HG03354 (cell line): ENCODE measurements at regions not wholly inside any gene's neighbourhood (a gene's known extent, or its start where the extent isn't known, plus 50 kb on each side); places are given as distances from the start of the nearest gene placed in this dataset.

ENCODE experiments used
- ATAC-seq: cut with Tn5 transposase; IDR thresholded peaks from one replicate; pipeline ENCODE4 v1.9.1; 2021; ENCODE audit warnings: mild to moderate bottlenecking; ENCODE audit not compliant: unreplicated experiment, poor library complexity, severe bottlenecking

- ATAC-seq: no peak
Observed at GRCh38 chr5:159854916-159855315, 61.4 kb upstream of the ADRA1B start.

GRCh38 chr5:159855476-159856191 is 60.6 kb upstream of the ADRA1B start:
- no peak for ATAC-seq

GRCh38 chr5:159858871-159859270 is 57.4 kb upstream of the ADRA1B start:
- no peak for ATAC-seq

GRCh38 chr5:159861086-159861485 is 55.2 kb upstream of the ADRA1B start:
- ATAC-seq: no peak

GRCh38 chr5:159864885-159865691 is 51.2 kb upstream of the ADRA1B start:
- peak; percentile 87 for ATAC-seq

- ATAC-seq: no peak
Observed at GRCh38 chr5:159866093-159866492, 50.2 kb upstream of the ADRA1B start.
